SK-N-SH treated with all-trans-retinoic acid at 6 μM for 48 hours (cell line): ENCODE measurements at regions not wholly inside any gene's neighbourhood (a gene's known extent, or its start where the extent isn't known, plus 50 kb on each side); places are given as distances from the start of the nearest gene placed in this dataset.

ENCODE experiments used
- ATAC-seq: fragments of 200-7000 bp; cut with Tn5 transposase; 3 replicates; pipeline ENCODE4 v1.9.1; 2020; ENCODE audit warnings: mild to moderate bottlenecking, moderate library complexity
- ARNTL ChIP-seq: fragments of 450-650 bp; formaldehyde crosslinking; IDR thresholded peaks from 2 replicates; pipeline ENCODE4 v1.5.0; 2020; ENCODE audit warnings: low read depth, mild to moderate bottlenecking, moderate library complexity, borderline replicate concordance
- CSDC2 ChIP-seq: fragments of 250-450 bp; sonication (Bioruptor Pico); IDR thresholded peaks from 2 replicates; pipeline ENCODE4 v1.5.0; 2020; ENCODE audit warnings: mild to moderate bottlenecking, moderate library complexity
- OSR1 ChIP-seq: fragments of 250-450 bp; sonication (Bioruptor Pico); IDR thresholded peaks from 2 replicates; pipeline ENCODE4 v1.8.0; 2022; ENCODE audit warnings: moderate library complexity, mild to moderate bottlenecking, inconsistent platforms
- PPARA ChIP-seq: fragments of 250-450 bp; sonication (Bioruptor Pico); IDR thresholded peaks from 2 replicates; pipeline ENCODE4 v1.5.0; 2020; ENCODE audit warnings: mild to moderate bottlenecking, borderline replicate concordance
- SNAI2 ChIP-seq: fragments of 250-450 bp; sonication (Bioruptor Pico); IDR thresholded peaks from 2 replicates; pipeline ENCODE4 v1.5.0; 2020; ENCODE audit warnings: mild to moderate bottlenecking, moderate library complexity
- TCF4 ChIP-seq: fragments of 250-450 bp; sonication (Bioruptor Pico); IDR thresholded peaks from 2 replicates; pipeline ENCODE4 v1.8.0; 2021; ENCODE audit warnings: mild to moderate bottlenecking, moderate library complexity, borderline replicate concordance
- TOX ChIP-seq: fragments of 250-450 bp; sonication (Bioruptor Pico); IDR thresholded peaks from 2 replicates; pipeline ENCODE4 v1.8.0; 2021; ENCODE audit warnings: mild to moderate bottlenecking, moderate library complexity, borderline replicate concordance
- ZFP3 ChIP-seq: fragments of 250-450 bp; sonication (Bioruptor Pico); IDR thresholded peaks from 2 replicates; pipeline ENCODE4 v1.5.0; 2020; ENCODE audit warnings: mild to moderate bottlenecking, moderate library complexity
- ZFP30 ChIP-seq: fragments of 450-650 bp; formaldehyde crosslinking; IDR thresholded peaks from 2 replicates; pipeline ENCODE4 v1.5.0; 2022; ENCODE audit warnings: mild to moderate bottlenecking, moderate library complexity
- ZNF565 ChIP-seq: fragments of 450-650 bp; formaldehyde crosslinking; conservative IDR thresholded peaks from 2 replicates; pipeline ENCODE4 v1.5.0; 2020; ENCODE audit warnings: low read depth, mild to moderate bottlenecking, moderate library complexity
- ZNF70 ChIP-seq: fragments of 450-650 bp; formaldehyde crosslinking; IDR thresholded peaks from 2 replicates; pipeline ENCODE4 v1.5.0; 2020; ENCODE audit warnings: mild to moderate bottlenecking, moderate library complexity
- TF ChIP-seq, protein P1 (sequence below): fragments of 250-450 bp; sonication (Bioruptor Pico); IDR thresholded peaks from 2 replicates; pipeline ENCODE4 v1.5.1; 2021; ENCODE audit warnings: mild to moderate bottlenecking, moderate library complexity
- TF ChIP-seq, protein P2 (sequence below): fragments of 250-450 bp; sonication (Bioruptor Pico); IDR thresholded peaks from 2 replicates; pipeline ENCODE4 v1.8.0; 2021; ENCODE audit warnings: low read depth, mild to moderate bottlenecking, moderate library complexity, borderline replicate concordance
- TF ChIP-seq, protein P3 (sequence below): fragments of 250-450 bp; sonication (Bioruptor Pico); IDR thresholded peaks from 2 replicates; pipeline ENCODE4 v1.5.0; 2020; ENCODE audit warnings: mild to moderate bottlenecking, moderate library complexity
- TF ChIP-seq, protein P4 (sequence below): fragments of 250-450 bp; sonication (Bioruptor Pico); IDR thresholded peaks from 2 replicates; pipeline ENCODE4 v1.8.0; 2020; ENCODE audit warnings: mild to moderate bottlenecking, moderate library complexity, borderline replicate concordance

DNA sequence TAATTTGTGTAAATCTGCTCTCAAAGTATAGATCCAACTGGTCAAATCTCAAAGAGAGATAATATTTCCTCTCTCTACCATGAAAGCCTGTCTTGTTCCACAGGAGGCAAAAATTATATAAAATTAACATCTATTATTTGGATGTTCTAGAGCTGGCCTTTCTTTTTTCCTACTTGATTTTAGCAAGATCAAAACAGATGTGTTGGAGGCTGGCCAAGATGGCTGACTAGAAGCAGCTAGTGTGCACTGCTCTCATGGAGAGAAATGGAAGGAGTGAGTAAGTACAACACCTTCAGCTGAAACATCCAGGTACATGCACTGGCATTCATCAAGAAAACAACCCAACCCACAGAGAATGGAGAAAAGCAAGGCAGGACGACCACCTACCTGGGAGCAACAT lies 298.6 kb upstream of the SLC24A2 start:
- TF ChIP-seq PPARA (CRISPR knock-in tag): no peak
- no peak for TF ChIP-seq SNAI2 (CRISPR knock-in tag)
- no peak for TF ChIP-seq OSR1
- no peak for TF ChIP-seq ZFP3 (CRISPR knock-in tag)
- TF ChIP-seq, protein P1, sequence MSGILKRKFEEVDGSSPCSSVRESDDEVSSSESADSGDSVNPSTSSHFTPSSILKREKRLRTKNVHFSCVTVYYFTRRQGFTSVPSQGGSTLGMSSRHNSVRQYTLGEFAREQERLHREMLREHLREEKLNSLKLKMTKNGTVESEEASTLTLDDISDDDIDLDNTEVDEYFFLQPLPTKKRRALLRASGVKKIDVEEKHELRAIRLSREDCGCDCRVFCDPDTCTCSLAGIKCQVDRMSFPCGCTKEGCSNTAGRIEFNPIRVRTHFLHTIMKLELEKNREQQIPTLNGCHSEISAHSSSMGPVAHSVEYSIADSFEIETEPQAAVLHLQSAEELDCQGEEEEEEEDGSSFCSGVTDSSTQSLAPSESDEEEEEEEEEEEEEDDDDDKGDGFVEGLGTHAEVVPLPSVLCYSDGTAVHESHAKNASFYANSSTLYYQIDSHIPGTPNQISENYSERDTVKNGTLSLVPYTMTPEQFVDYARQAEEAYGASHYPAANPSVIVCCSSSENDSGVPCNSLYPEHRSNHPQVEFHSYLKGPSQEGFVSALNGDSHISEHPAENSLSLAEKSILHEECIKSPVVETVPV (CRISPR knock-in tag): no peak
- no peak for TF ChIP-seq ARNTL (CRISPR knock-in tag)
- no peak for TF ChIP-seq ZNF70 (CRISPR knock-in tag)
- TF ChIP-seq ZFP30 (CRISPR knock-in tag): no peak
- no peak for TF ChIP-seq CSDC2 (CRISPR knock-in tag)
- ATAC-seq: no peak

DNA sequence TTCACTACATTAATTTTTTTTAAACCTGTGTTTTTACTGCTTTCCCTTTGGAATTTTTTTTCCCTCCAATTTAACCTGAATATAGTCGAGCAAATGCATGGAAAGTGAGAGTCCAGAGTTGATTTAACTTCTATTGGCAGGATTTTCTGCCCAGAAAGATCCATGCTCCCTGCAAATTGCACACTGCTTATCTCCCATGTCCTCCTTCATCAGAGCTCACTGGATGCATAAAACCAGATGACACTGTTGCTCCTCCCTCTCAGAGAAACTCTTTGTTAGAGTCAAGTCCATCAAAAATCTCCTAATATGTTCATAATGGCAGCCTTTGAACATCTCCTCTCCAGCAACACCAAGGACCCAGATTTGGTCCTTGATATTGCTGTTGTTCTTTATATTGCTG lies 297.0 kb upstream of the SLC24A2 start:
- TF ChIP-seq, protein P2, sequence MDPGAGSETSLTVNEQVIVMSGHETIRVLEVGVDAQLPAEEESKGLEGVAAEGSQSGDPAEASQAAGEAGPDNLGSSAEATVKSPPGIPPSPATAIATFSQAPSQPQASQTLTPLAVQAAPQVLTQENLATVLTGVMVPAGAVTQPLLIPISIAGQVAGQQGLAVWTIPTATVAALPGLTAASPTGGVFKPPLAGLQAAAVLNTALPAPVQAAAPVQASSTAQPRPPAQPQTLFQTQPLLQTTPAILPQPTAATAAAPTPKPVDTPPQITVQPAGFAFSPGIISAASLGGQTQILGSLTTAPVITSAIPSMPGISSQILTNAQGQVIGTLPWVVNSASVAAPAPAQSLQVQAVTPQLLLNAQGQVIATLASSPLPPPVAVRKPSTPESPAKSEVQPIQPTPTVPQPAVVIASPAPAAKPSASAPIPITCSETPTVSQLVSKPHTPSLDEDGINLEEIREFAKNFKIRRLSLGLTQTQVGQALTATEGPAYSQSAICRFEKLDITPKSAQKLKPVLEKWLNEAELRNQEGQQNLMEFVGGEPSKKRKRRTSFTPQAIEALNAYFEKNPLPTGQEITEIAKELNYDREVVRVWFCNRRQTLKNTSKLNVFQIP (CRISPR knock-in tag): no peak
- TF ChIP-seq TCF4 (CRISPR knock-in tag) (no peak), ARNTL (CRISPR knock-in tag) (no peak)
- TF ChIP-seq, protein P3, sequence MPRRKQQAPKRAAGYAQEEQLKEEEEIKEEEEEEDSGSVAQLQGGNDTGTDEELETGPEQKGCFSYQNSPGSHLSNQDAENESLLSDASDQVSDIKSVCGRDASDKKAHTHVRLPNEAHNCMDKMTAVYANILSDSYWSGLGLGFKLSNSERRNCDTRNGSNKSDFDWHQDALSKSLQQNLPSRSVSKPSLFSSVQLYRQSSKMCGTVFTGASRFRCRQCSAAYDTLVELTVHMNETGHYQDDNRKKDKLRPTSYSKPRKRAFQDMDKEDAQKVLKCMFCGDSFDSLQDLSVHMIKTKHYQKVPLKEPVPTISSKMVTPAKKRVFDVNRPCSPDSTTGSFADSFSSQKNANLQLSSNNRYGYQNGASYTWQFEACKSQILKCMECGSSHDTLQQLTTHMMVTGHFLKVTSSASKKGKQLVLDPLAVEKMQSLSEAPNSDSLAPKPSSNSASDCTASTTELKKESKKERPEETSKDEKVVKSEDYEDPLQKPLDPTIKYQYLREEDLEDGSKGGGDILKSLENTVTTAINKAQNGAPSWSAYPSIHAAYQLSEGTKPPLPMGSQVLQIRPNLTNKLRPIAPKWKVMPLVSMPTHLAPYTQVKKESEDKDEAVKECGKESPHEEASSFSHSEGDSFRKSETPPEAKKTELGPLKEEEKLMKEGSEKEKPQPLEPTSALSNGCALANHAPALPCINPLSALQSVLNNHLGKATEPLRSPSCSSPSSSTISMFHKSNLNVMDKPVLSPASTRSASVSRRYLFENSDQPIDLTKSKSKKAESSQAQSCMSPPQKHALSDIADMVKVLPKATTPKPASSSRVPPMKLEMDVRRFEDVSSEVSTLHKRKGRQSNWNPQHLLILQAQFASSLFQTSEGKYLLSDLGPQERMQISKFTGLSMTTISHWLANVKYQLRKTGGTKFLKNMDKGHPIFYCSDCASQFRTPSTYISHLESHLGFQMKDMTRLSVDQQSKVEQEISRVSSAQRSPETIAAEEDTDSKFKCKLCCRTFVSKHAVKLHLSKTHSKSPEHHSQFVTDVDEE (CRISPR knock-in tag): no peak
- TF ChIP-seq, all 23 proteins: peak for 0
- ATAC-seq: no peak

DNA sequence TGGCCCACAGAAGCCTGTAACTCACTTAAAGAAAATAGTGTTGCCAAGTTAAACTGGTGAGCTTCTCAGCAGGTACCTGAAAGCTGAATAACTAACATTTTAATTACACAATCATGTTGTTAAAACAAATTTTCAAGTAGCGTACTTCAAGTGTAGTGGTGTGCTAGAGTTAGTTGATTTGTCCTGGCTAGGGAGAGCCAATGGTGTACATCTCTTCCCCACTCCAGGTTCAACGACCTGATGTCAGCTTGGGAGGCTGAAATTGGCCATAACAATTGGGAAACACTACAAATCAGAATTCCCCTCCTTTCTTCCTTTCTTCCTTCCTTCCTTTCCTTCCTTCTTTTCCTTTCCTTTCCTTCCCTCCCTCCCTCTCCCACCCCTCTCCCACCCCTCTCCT lies 295.3 kb upstream of the SLC24A2 start:
- TF ChIP-seq, protein P3 (CRISPR knock-in tag): no peak
- TF ChIP-seq TOX: no peak
- no peak for TF ChIP-seq CSDC2 (CRISPR knock-in tag)
- no peak for TF ChIP-seq ZNF565 (CRISPR knock-in tag)
- TF ChIP-seq, protein P1 (CRISPR knock-in tag): no peak
- TF ChIP-seq, protein P4, sequence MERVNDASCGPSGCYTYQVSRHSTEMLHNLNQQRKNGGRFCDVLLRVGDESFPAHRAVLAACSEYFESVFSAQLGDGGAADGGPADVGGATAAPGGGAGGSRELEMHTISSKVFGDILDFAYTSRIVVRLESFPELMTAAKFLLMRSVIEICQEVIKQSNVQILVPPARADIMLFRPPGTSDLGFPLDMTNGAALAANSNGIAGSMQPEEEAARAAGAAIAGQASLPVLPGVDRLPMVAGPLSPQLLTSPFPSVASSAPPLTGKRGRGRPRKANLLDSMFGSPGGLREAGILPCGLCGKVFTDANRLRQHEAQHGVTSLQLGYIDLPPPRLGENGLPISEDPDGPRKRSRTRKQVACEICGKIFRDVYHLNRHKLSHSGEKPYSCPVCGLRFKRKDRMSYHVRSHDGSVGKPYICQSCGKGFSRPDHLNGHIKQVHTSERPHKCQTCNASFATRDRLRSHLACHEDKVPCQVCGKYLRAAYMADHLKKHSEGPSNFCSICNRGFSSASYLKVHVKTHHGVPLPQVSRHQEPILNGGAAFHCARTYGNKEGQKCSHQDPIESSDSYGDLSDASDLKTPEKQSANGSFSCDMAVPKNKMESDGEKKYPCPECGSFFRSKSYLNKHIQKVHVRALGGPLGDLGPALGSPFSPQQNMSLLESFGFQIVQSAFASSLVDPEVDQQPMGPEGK (CRISPR knock-in tag): no peak
- TF ChIP-seq, protein P2 (CRISPR knock-in tag): no peak
- no peak for TF ChIP-seq OSR1
- ATAC-seq: no peak
